Keratinocyte (primary cell): ENCODE measurements at regions not wholly inside any gene's neighbourhood (a gene's known extent, or its start where the extent isn't known, plus 50 kb on each side); places are given as distances from the start of the nearest gene placed in this dataset.

Source experiments
- DNase-seq: peaks from one replicate; pipeline ENCODE4 v3.0.0-alpha.2; 2011; ENCODE audit warnings: low read depth, missing footprints, low spot score
- FAIRE-seq: peaks from 2 replicates; lab custom pipeline; 2011; peaks lifted over from hg19 to GRCh38; lab: Jason Lieb, UNC
- H2AFZ ChIP-seq: 2 replicates; pipeline ENCODE4 v1.6.0; 2012; ENCODE audit warnings: low read length, control low read depth, inconsistent platforms; ENCODE audit not compliant: control insufficient read depth
- H3K27ac ChIP-seq: 2 replicates; pipeline ENCODE4 v1.5.1; 2011; ENCODE audit warnings: low read length; ENCODE audit not compliant: control insufficient read depth, insufficient read depth
- H3K27me3 ChIP-seq: 3 replicates; pipeline ENCODE4 v1.6.0; 2011; ENCODE audit warnings: low read length; ENCODE audit not compliant: control insufficient read depth, insufficient read depth; ENCODE audit errors: extremely low read depth
- H3K36me3 ChIP-seq, 2 experiments: 2 replicates in 1 of 2; 3 replicates in 1 of 2; pipeline ENCODE4 v1.5.1; 2011; ENCODE audit warnings: low read length in 2 of 2, mild to moderate bottlenecking in 1 of 2; ENCODE audit not compliant: control insufficient read depth in 2 of 2, insufficient read depth in 2 of 2; ENCODE audit errors: extremely low read depth in 1 of 2
- H3K4me1 ChIP-seq: 3 replicates; pipeline ENCODE4 v1.5.1; 2011; ENCODE audit warnings: low read length; ENCODE audit not compliant: control insufficient read depth, insufficient read depth; ENCODE audit errors: extremely low read depth
- H3K4me2 ChIP-seq: 3 replicates; pipeline ENCODE4 v1.6.0; 2011; ENCODE audit warnings: low read depth, low read length; ENCODE audit not compliant: control insufficient read depth, insufficient read depth; ENCODE audit errors: extremely low read depth
- H3K4me3 ChIP-seq, 3 experiments: fragments of 200-600 bp in 1 of 3; sonication (generic) in 1 of 3; 2 replicates in 2 of 3; 3 replicates in 1 of 3; pipeline ENCODE4 v1.5.1; 2011 to 2016; ENCODE audit warnings: low read length in 3 of 3, mild to moderate bottlenecking in 3 of 3, control low read depth in 2 of 3, inconsistent platforms in 1 of 3, low read depth in 1 of 3, mixed read lengths in 1 of 3, mixed run types in 1 of 3, moderate library complexity in 1 of 3; ENCODE audit not compliant: control insufficient read depth in 2 of 3, insufficient read depth in 2 of 3; ENCODE audit errors: extremely low read depth in 1 of 3
- H3K79me2 ChIP-seq: 2 replicates; pipeline ENCODE4 v1.6.0; 2012; ENCODE audit warnings: low read length; ENCODE audit not compliant: control insufficient read depth, insufficient read depth
- H3K9ac ChIP-seq: 3 replicates; pipeline ENCODE4 v1.6.0; 2011; ENCODE audit warnings: low read length; ENCODE audit not compliant: control insufficient read depth, insufficient read depth; ENCODE audit errors: extremely low read depth
- H3K9me1 ChIP-seq: 3 replicates; pipeline ENCODE4 v1.6.0; 2011; ENCODE audit warnings: low read length; ENCODE audit not compliant: control insufficient read depth, insufficient read depth; ENCODE audit errors: extremely low read depth
- H3K9me3 ChIP-seq: 2 replicates; pipeline ENCODE4 v1.5.1; 2012; ENCODE audit warnings: low read depth, low read length; ENCODE audit not compliant: control insufficient read depth
- H4K20me1 ChIP-seq: 3 replicates; pipeline ENCODE4 v1.6.0; 2011; ENCODE audit warnings: low read length; ENCODE audit not compliant: control insufficient read depth, insufficient read depth; ENCODE audit errors: extremely low read depth
- EZH2 ChIP-seq: IDR thresholded peaks from one replicate; pipeline ENCODE4 v1.6.1; 2012; ENCODE audit warnings: inconsistent platforms, mild to moderate bottlenecking, low read length, moderate library complexity
- dilution Hi-C: fragments of 300-500 bp; cut with MboI; formaldehyde crosslinking; loops from one replicate; pipeline ENCODE4 v1.7.0; 2020; ENCODE audit warnings: low sequenced_read_pairs; ENCODE audit not compliant: extremely low pct_ligation_motif_present
- TF ChIP-seq, protein P1 (sequence below), 3 experiments: IDR thresholded peaks in 1 of 3; conservative IDR thresholded peaks in 1 of 3; optimal IDR thresholded peaks in 1 of 3; 2 replicates in 2 of 3; 3 replicates in 1 of 3; pipeline versions ENCODE3 to v1.5.1; 2011; ENCODE audit warnings: low read length in 3 of 3, mild to moderate bottlenecking in 3 of 3, moderate library complexity in 2 of 3, control low read depth in 1 of 3, inconsistent platforms in 1 of 3; ENCODE audit not compliant: insufficient read depth in 2 of 3; ENCODE audit errors: extremely low read depth in 1 of 3

DNA sequence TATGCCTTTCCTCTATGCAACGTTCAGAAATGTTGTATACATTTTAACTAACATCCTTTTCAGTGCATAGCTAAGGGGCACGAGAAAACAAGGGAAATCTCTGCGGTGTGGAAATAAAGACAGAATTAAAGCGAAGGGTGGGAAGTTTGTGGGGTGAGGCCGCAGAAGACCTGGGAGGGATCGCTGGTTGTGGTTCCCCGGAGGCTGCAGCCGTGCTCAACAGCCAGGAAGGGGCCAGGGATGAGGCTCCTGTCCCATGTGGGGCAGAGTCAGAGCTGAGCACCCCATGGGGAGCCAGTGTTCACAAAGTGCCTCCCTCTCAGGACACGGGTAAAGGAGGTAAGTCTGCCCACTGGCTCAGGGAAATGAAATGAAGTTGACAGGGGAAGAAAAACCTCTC is 67.5 kb downstream of the MYEOV start:
- no peaks in the 10 kb centered on the region for H3K27me3 ChIP-seq
- no peak overlapping the region for H3K27ac ChIP-seq
- no peak overlapping the region for H3K9ac ChIP-seq
- no peaks in the 10 kb centered on the region for H3K36me3 ChIP-seq
- H3K9me1 ChIP-seq = no peaks in the 10 kb centered on the region
- no peak for TF ChIP-seq EZH2
- TF ChIP-seq, protein P1, sequence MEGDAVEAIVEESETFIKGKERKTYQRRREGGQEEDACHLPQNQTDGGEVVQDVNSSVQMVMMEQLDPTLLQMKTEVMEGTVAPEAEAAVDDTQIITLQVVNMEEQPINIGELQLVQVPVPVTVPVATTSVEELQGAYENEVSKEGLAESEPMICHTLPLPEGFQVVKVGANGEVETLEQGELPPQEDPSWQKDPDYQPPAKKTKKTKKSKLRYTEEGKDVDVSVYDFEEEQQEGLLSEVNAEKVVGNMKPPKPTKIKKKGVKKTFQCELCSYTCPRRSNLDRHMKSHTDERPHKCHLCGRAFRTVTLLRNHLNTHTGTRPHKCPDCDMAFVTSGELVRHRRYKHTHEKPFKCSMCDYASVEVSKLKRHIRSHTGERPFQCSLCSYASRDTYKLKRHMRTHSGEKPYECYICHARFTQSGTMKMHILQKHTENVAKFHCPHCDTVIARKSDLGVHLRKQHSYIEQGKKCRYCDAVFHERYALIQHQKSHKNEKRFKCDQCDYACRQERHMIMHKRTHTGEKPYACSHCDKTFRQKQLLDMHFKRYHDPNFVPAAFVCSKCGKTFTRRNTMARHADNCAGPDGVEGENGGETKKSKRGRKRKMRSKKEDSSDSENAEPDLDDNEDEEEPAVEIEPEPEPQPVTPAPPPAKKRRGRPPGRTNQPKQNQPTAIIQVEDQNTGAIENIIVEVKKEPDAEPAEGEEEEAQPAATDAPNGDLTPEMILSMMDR (optimal IDR thresholded peaks at IDR 0.05 in 1 of 3, IDR thresholded peaks at IDR 0.05 in 1 of 3, conservative IDR thresholded peaks at IDR 0.05 in 1 of 3; ENCODE audit: extremely low read depth in 1 of 3, insufficient read depth in 2 of 3, low read length in 3 of 3) = no peak
- no peak overlapping the region for H3K4me2 ChIP-seq
- no peak for FAIRE-seq
- H4K20me1 ChIP-seq = no peaks in the 10 kb centered on the region
- peaks cover 2% of the 10 kb centered on the region for H3K9me3 ChIP-seq
- no peak overlapping the region for H2AFZ ChIP-seq
- H3K4me3 ChIP-seq = no peak overlapping the region
- H3K79me2 ChIP-seq = no peaks in the 10 kb centered on the region
- no peak for DNase-seq
- H3K4me1 ChIP-seq = no peaks in the 10 kb centered on the region
- dilution Hi-C loops = no loop called here

DNA sequence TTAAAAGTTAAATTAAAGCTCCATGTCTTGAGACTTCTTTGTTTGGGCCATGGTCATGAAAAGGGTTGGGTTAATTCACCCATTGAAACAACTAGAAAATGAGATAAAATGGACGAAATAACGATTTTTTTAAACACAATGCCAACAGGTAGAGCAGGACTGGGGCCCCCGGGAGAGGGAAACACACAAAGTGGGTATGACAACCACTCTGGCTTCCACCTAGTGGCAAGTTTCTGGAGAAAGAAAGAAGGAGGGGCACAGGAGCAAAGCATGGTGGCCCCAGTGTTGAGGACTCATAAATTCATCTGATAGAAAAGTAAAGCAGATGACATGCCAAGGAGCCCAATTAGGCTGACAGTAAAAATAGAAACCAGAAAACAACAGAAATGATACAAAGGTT is 68.4 kb downstream of the MYEOV start:
- no peak for DNase-seq
- Histone ChIP-seq H3K9me3 (peaks cover 2% of the 10 kb centered on the region), H3K4me1 (no peaks in the 10 kb centered on the region), H3K36me3 (no peaks in the 10 kb centered on the region), H3K27ac (no peak overlapping the region), H2AFZ (no peak overlapping the region), H4K20me1 (no peaks in the 10 kb centered on the region), H3K79me2 (no peaks in the 10 kb centered on the region), H3K27me3 (no peaks in the 10 kb centered on the region), H3K9ac (no peak overlapping the region), H3K9me1 (no peaks in the 10 kb centered on the region), H3K4me2 (no peak overlapping the region), H3K4me3 (no peak overlapping the region)
- TF ChIP-seq, protein P1 (optimal IDR thresholded peaks at IDR 0.05 in 1 of 3, IDR thresholded peaks at IDR 0.05 in 1 of 3, conservative IDR thresholded peaks at IDR 0.05 in 1 of 3; ENCODE audit: extremely low read depth in 1 of 3, insufficient read depth in 2 of 3, low read length in 3 of 3) = no peak
- no peak for TF ChIP-seq EZH2
- dilution Hi-C loops = no loop called here
- no peak for FAIRE-seq
